Body of pancreas (tissue), 4 donors: ENCODE measurements at regions not wholly inside any gene's neighbourhood (a gene's known extent, or its start where the extent isn't known, plus 50 kb on each side); places are given as distances from the start of the nearest gene placed in this dataset.

Source experiments
- ATAC-seq: fragments of 150-250 bp; one replicate; pipeline ENCODE4 v1.9.1; 2016
- DNase-seq, 4 donors: peaks; one replicate each; pipeline ENCODE4 v3.0.0-alpha.2; 2019
- H3K27ac ChIP-seq, 4 donors: fragments of 200-600 bp; sonication (generic); 1 replicate in 3 of 4; 2 replicates in 1 of 4; pipeline versions ENCODE4 v1.5.1 to v1.6.1; 2016 to 2019; ENCODE audit warnings: mild to moderate bottlenecking in 1 of 4, mixed read lengths in 1 of 4, moderate library complexity in 1 of 4
- H3K27me3 ChIP-seq, 2 donors: fragments of 200-600 bp; sonication (generic); one replicate each; pipeline ENCODE4 v1.6.0; 2016; ENCODE audit warnings: mild to moderate bottlenecking in 1 of 2
- H3K36me3 ChIP-seq, 2 donors: fragments of 200-600 bp; sonication (generic); replicated peaks in 1 of 2; 2 replicates each; pipeline ENCODE4 v1.5.1; 2016; ENCODE audit warnings: low read depth in 2 of 2; ENCODE audit not compliant: insufficient read depth in 1 of 2
- H3K4me1 ChIP-seq: fragments of 200-600 bp; sonication (generic); one replicate; pipeline ENCODE4 v1.6.0; 2016
- H3K4me3 ChIP-seq, 2 donors: fragments of 200-600 bp; sonication (generic); 1 replicate in 1 of 2; 2 replicates in 1 of 2; pipeline ENCODE4 v1.5.1; 2016 to 2019
- H3K9me3 ChIP-seq, 3 donors: fragments of 200-600 bp; sonication (generic); 1 replicate in 2 of 3; 2 replicates in 1 of 3; pipeline ENCODE4 v1.5.1; 2016
- POLR2A ChIP-seq, 3 donors: fragments of 450-650 bp; IDR thresholded peaks; one replicate each; pipeline ENCODE4 v1.6.1; 2016; ENCODE audit warnings: antibody characterized with exemption in 3 of 3, mild to moderate bottlenecking in 2 of 3
- WGBS, 2 donors: methylation state at CpG; one replicate each; pipeline ENCODE4 v1.1.5; 2017; 5-methylcytosine and 5-hydroxymethylcytosine counted together
- intact Hi-C: fragments of 100-400 bp; cut with DNase I; formaldehyde crosslinking; loops from one replicate; pipeline ENCODE4 v1.15.1; 2023
- TF ChIP-seq, protein P1 (sequence below), 7 experiments: fragments of 450-650 bp in 4 of 7; fragments of 200-600 bp in 3 of 7; sonication (generic) in 3 of 7; IDR thresholded peaks; one replicate each; pipeline ENCODE4 v1.5.1; 2016 to 2019; ENCODE audit warnings: antibody characterized with exemption in 7 of 7

DNA sequence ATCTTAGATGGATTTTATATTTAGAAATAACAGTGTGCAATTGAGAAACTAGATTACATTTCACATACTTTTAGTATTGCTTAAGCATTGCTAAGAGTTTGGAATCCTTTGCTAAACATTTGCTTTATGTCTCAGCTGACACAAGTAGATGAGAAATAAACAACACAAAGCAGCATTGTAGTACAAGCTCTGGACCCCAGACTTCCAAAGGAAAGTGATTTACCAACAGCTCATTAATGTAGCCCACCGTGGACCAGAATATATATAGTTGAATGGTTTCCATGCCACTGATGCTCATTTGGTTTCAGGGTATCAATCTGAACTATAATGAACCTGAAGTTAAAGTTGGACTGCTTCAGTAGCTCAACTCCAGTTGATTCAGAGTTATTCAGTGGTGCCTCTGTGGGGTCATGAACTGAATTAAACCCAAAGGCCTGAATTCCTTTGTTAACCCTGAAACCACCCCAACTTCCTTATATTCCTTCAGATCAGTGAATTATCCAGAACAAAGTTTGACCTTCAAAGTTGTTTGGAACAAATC is 132.1 kb upstream of the NEIL3 start:
- intact Hi-C loops, result no loop called here
- DNase-seq (peak in 1 of 4 donors; percentile 22), ATAC-seq (peak; percentile 75)
- Histone ChIP-seq H3K27ac (peak overlapping the region; percentile 7 to 58 (median 33)), H3K9me3 (no peaks in the 10 kb centered on the region), H3K27me3 (no peaks in the 10 kb centered on the region), H3K4me3 (no peak overlapping the region), H3K4me1 (no peaks in the 10 kb centered on the region), H3K36me3 (no peaks in the 10 kb centered on the region)
- WGBS, 2 donors, result 20 to 39% methylated on average over 1 of the region's 1 CpG
- TF ChIP-seq POLR2A (IDR thresholded peaks at IDR 0.05), result no peak
- TF ChIP-seq, protein P1, sequence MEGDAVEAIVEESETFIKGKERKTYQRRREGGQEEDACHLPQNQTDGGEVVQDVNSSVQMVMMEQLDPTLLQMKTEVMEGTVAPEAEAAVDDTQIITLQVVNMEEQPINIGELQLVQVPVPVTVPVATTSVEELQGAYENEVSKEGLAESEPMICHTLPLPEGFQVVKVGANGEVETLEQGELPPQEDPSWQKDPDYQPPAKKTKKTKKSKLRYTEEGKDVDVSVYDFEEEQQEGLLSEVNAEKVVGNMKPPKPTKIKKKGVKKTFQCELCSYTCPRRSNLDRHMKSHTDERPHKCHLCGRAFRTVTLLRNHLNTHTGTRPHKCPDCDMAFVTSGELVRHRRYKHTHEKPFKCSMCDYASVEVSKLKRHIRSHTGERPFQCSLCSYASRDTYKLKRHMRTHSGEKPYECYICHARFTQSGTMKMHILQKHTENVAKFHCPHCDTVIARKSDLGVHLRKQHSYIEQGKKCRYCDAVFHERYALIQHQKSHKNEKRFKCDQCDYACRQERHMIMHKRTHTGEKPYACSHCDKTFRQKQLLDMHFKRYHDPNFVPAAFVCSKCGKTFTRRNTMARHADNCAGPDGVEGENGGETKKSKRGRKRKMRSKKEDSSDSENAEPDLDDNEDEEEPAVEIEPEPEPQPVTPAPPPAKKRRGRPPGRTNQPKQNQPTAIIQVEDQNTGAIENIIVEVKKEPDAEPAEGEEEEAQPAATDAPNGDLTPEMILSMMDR (IDR thresholded peaks at IDR 0.05), result no peak

DNA sequence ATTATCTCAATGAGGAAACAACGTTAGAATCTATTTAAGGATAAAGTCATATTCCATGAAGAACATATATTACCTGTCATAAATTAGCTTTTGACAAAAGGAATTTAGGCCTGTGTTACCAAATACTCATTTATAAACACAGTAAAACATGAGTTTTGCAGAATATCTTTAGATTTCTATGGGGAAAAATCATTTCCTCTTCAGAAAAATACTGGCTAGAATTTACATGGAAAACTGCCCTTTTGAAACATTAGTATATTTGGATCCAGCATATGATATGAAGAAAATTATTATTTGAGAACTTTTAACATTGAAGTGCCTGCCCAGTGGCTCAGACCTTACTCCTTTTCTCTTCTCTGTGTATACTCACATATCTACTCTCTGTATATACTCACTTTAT is 131.4 kb upstream of the NEIL3 start:
- Histone ChIP-seq H3K4me1 (no peaks in the 10 kb centered on the region), H3K4me3 (no peak overlapping the region), H3K9me3 (no peaks in the 10 kb centered on the region), H3K36me3 (no peaks in the 10 kb centered on the region), H3K27ac (peak overlapping the region in 2 of 4 donors; percentile 22 to 58), H3K27me3 (no peaks in the 10 kb centered on the region)
- intact Hi-C loops, result no loop called here
- DNase-seq (no peak), ATAC-seq (no peak)
- 2 to 11% methylated on average over 1 of the region's 1 CpG for WGBS, 2 donors
- TF ChIP-seq, protein P1 (IDR thresholded peaks at IDR 0.05), result no peak
- TF ChIP-seq POLR2A (IDR thresholded peaks at IDR 0.05), result no peak

DNA sequence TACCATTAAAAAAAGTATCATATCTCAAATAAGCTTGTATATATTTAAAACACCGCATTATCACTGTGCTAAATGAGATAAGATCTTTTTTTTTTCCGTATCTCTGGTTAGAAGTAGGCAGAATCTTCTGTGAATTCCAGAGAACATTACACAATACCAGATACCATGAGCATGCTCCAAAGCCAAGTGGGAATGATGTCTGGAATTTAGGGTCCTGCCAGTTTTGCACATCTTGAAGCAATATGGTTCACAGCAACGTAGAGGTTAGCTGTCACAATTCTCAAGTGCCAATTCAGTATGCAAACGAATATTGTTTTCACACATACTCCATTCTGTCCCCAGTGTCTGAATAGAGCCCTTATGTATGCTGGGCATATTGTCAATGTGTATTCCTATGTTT is 127.5 kb upstream of the NEIL3 start:
- WGBS, 2 donors, result 69 to 72% methylated on average over 4 of the region's 4 CpGs
- DNase-seq (no peak), ATAC-seq (no peak)
- Histone ChIP-seq H3K36me3 (no peaks in the 10 kb centered on the region), H3K27ac (no peak overlapping the region), H3K4me1 (no peaks in the 10 kb centered on the region), H3K9me3 (no peaks in the 10 kb centered on the region), H3K27me3 (no peaks in the 10 kb centered on the region), H3K4me3 (no peak overlapping the region)
- intact Hi-C loops, result no loop called here
- TF ChIP-seq POLR2A (IDR thresholded peaks at IDR 0.05), result no peak
- TF ChIP-seq, protein P1 (IDR thresholded peaks at IDR 0.05), result no peak

DNA sequence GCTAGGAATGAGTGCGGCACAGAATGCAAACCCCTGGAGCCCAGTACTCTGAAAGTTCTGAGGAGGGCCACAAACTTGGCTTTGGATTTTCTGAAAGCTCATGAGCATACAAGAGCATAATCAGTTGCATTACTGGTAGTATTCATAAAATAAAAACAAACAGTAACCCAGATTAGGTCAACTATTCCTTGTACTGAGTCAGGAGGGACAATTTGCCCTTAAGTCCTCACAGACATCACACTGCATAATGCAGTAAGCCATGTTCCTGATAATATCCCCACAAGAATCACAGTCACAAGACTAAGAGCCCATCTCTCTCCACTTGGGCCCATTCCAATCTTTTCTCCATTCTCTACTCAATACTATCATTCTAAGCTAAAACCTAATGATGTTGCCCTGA is 126.9 kb upstream of the NEIL3 start:
- DNase-seq, result no peak
- 90 to 93% methylated on average over 1 of the region's 1 CpG for WGBS, 2 donors

DNA sequence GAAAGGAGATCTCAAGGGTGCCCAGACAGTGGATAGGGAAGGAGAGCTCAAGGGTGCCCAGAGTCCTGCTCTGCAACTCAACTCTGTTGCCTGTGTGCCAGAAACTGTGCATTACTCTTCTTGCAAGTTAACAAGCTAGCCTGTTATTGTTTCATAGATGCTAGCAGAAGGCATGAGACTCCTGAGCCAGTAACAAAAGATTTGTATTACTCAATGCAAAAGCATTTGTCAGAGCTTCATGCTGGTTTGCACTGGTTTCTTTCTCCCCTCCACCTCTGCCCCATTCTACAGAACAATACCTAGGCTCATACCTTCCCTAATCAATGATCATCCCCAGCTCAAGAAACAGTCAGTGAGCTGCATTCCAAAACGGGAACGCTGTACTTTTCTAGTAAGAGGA is 124.5 kb upstream of the NEIL3 start:
- ATAC-seq (no peak), DNase-seq (no peak)
- 47 to 50% methylated on average over 2 of the region's 2 CpGs for WGBS, 2 donors
- no peak for TF ChIP-seq POLR2A (IDR thresholded peaks at IDR 0.05)
- TF ChIP-seq, protein P1 (IDR thresholded peaks at IDR 0.05), result no peak
- H3K4me1 ChIP-seq, result no peaks in the 10 kb centered on the region
- H3K9me3 ChIP-seq, result no peaks in the 10 kb centered on the region
- no peaks in the 10 kb centered on the region for H3K36me3 ChIP-seq
- no peak overlapping the region for H3K27ac ChIP-seq
- intact Hi-C loops, result no loop called here
- no peak overlapping the region for H3K4me3 ChIP-seq
- no peaks in the 10 kb centered on the region for H3K27me3 ChIP-seq

More for the DNA sequence above, 126.9 kb upstream of the NEIL3 start:
- TF ChIP-seq POLR2A (IDR thresholded peaks at IDR 0.05), result no peak
- TF ChIP-seq, protein P1 (IDR thresholded peaks at IDR 0.05), result no peak
- H3K27ac ChIP-seq, result no peak overlapping the region
- H3K4me3 ChIP-seq, result no peak overlapping the region
- H3K36me3 ChIP-seq, result no peaks in the 10 kb centered on the region
- intact Hi-C loops, result no loop called here
- no peak for ATAC-seq
- H3K9me3 ChIP-seq, result no peaks in the 10 kb centered on the region
- H3K4me1 ChIP-seq, result no peaks in the 10 kb centered on the region
- H3K27me3 ChIP-seq, result no peaks in the 10 kb centered on the region
